Tibial artery (tissue), 4 donors: ENCODE measurements at regions not wholly inside any gene's neighbourhood (a gene's known extent, or its start where the extent isn't known, plus 50 kb on each side); places are given as distances from the start of the nearest gene placed in this dataset.

Experiments used
- DNase-seq, 2 donors: peaks; one replicate each; pipeline ENCODE4 v3.0.0-alpha.2; 2019
- H3K27ac ChIP-seq, 2 donors: fragments of 200-600 bp; sonication (generic) in 1 of 2; 1 replicate in 1 of 2; 2 replicates in 1 of 2; pipeline ENCODE4 v1.5.1; 2018 to 2019; ENCODE audit warnings: mild to moderate bottlenecking in 1 of 2
- H3K27me3 ChIP-seq, 2 donors: fragments of 200-600 bp; sonication (generic) in 1 of 2; one replicate each; pipeline versions ENCODE4 v1.5.1 to v1.6.0; 2016 to 2019
- H3K36me3 ChIP-seq, 3 donors: fragments of 200-600 bp; sonication (generic) in 2 of 3; one replicate each; pipeline ENCODE4 v1.5.1; 2016 to 2019; ENCODE audit warnings: mild to moderate bottlenecking in 2 of 3
- H3K4me1 ChIP-seq, 4 donors: fragments of 200-600 bp; sonication (generic) in 2 of 4; 1 replicate in 3 of 4; 2 replicates in 1 of 4; pipeline ENCODE4 v1.5.1; 2016 to 2019
- H3K4me3 ChIP-seq, 2 donors: fragments of 200-600 bp; sonication (generic) in 1 of 2; 1 replicate in 1 of 2; 2 replicates in 1 of 2; pipeline ENCODE4 v1.5.1; 2018 to 2019; ENCODE audit warnings: mild to moderate bottlenecking in 2 of 2
- H3K9me3 ChIP-seq, 3 donors: fragments of 200-600 bp; sonication (generic) in 1 of 3; one replicate each; pipeline ENCODE4 v1.5.1; 2016 to 2019
- intact Hi-C: fragments of 100-400 bp; cut with DNase I; formaldehyde crosslinking; loops from one replicate; pipeline ENCODE4 v1.15.0; 2023; ENCODE audit warnings: low total_unique reads
- TF ChIP-seq, protein P1 (sequence below), 2 experiments: fragments of 200-600 bp in 1 of 2; fragments of 450-650 bp in 1 of 2; IDR thresholded peaks; one replicate each; pipeline ENCODE4 v1.5.1; 2017 to 2019; ENCODE audit warnings: antibody characterized with exemption in 2 of 2, mild to moderate bottlenecking in 1 of 2, moderate library complexity in 1 of 2

DNA sequence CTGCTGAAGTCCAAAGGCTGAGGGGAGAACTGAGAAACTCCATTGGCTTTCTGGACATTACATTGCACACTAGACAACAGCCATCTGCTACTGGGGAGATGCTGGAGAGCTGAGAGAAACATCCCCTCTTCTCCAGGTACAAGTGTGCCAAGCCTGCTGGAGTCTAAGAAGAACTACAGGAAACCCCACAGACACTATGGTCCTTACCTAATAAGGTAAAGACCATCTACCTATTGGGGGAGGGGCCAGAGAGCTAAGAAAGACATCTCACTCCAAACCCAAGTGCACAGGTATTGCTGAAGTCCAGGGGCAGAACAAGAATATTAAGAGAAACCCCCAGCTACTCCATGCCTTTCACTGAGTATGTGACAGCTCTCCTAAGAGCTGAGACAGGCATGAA lies 338.7 kb upstream of the NCKAP5 start:
- Histone ChIP-seq H3K27me3 (no peaks in the 10 kb centered on the region), H3K27ac (no peak overlapping the region), H3K9me3 (no peaks in the 10 kb centered on the region), H3K36me3 (no peaks in the 10 kb centered on the region), H3K4me3 (no peak overlapping the region), H3K4me1 (no peaks in the 10 kb centered on the region)
- TF ChIP-seq, protein P1, sequence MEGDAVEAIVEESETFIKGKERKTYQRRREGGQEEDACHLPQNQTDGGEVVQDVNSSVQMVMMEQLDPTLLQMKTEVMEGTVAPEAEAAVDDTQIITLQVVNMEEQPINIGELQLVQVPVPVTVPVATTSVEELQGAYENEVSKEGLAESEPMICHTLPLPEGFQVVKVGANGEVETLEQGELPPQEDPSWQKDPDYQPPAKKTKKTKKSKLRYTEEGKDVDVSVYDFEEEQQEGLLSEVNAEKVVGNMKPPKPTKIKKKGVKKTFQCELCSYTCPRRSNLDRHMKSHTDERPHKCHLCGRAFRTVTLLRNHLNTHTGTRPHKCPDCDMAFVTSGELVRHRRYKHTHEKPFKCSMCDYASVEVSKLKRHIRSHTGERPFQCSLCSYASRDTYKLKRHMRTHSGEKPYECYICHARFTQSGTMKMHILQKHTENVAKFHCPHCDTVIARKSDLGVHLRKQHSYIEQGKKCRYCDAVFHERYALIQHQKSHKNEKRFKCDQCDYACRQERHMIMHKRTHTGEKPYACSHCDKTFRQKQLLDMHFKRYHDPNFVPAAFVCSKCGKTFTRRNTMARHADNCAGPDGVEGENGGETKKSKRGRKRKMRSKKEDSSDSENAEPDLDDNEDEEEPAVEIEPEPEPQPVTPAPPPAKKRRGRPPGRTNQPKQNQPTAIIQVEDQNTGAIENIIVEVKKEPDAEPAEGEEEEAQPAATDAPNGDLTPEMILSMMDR (IDR thresholded peaks at IDR 0.05), result no peak
- DNase-seq, result no peak
- intact Hi-C loops, result no loop called here

DNA sequence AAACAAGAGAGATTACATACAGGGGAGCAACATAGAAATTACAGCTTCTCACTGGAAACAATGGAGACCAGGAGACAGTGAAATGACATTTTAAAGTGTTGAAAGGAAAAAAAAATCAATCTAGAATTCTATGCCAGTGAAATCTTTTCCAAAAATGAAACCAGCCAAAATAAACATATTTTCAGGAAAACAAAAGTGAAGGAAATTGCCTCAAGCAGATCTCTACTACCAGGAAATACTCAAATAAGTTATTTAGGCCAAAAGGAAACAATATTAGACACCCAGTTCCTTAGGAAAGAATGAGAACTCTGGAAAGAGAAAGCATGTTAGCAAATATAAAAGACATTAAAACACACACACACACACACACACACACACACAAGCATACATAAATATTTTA lies 339.9 kb upstream of the NCKAP5 start:
- DNase-seq, result no peak
- intact Hi-C loops, result no loop called here
- H3K9me3 ChIP-seq, result no peaks in the 10 kb centered on the region
- H3K4me1 ChIP-seq, result no peaks in the 10 kb centered on the region
- TF ChIP-seq, protein P1 (IDR thresholded peaks at IDR 0.05), result no peak
- no peak overlapping the region for H3K4me3 ChIP-seq
- H3K36me3 ChIP-seq, result no peaks in the 10 kb centered on the region
- no peak overlapping the region for H3K27ac ChIP-seq
- H3K27me3 ChIP-seq, result no peaks in the 10 kb centered on the region

DNA sequence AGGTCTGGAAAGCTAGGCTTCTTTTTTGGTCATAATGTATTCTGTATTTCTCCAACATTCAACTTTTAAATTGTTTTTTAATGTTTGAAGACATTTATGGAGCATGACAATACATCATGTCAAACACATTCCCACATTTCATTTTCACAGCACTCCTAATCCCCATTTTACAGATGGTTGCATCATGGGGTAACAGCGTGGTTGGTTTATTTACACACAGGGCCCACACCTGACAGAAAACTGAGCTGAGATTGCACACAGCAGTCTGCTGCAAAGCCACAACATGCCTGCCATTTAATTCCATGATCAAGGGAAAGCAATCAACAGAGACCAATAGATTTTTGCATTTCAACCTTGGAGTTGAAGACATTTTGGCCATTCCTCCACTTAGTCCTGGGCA lies 335.7 kb upstream of the MGAT5 start:
- Histone ChIP-seq H3K27me3 (no peaks in the 10 kb centered on the region), H3K27ac (no peak overlapping the region), H3K9me3 (no peaks in the 10 kb centered on the region), H3K4me3 (no peak overlapping the region), H3K4me1 (no peaks in the 10 kb centered on the region), H3K36me3 (no peaks in the 10 kb centered on the region)
- TF ChIP-seq, protein P1 (IDR thresholded peaks at IDR 0.05), result no peak
- intact Hi-C loops, result no loop called here
- DNase-seq, result no peak

DNA sequence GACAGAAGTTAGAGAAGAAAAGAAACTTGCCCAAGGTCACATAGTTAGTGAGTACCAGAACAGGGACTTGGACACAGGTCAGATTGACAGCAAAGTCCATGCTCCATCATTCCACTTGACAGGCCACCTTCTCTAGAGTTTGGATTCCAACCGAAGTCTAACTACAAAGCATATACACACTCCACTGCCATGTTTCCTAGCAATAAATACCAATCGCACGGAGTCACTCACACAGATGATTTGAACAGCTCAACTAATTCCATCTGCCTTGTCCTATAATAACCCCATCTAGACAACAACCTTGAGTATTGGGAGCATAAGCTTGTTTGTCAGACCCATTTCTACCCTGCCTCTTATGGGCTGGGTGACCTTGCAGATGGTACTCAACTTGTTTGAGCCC lies 334.6 kb upstream of the MGAT5 start:
- Histone ChIP-seq H3K27ac (no peak overlapping the region), H3K36me3 (no peaks in the 10 kb centered on the region), H3K9me3 (no peaks in the 10 kb centered on the region), H3K4me3 (no peak overlapping the region), H3K4me1 (no peaks in the 10 kb centered on the region), H3K27me3 (no peaks in the 10 kb centered on the region)
- TF ChIP-seq, protein P1 (IDR thresholded peaks at IDR 0.05), result no peak
- DNase-seq, result no peak
- intact Hi-C loops, result no loop called here

DNA sequence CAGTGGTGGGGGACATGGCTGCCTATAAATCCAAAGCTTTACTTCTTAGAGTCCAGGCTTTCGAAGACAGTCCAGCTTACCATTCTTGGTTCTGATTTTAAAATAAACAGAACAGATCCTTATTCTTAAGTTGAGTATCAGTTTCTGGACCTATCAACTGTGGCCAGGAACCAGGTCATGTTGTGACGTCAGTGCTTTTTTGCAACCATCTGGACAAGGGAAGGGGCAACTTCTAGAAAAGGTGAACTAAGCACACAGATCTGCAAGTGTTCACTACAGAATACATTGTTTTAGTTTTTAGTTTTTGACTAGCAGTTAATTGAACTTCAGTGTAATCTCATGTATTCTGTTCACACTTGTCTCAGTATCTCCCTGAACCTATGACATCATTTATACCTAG lies 326.0 kb upstream of the MGAT5 start:
- H3K4me3 ChIP-seq, result no peak overlapping the region
- H3K36me3 ChIP-seq, result no peaks in the 10 kb centered on the region
- H3K4me1 ChIP-seq, result no peaks in the 10 kb centered on the region
- no peaks in the 10 kb centered on the region for H3K9me3 ChIP-seq
- TF ChIP-seq, protein P1 (IDR thresholded peaks at IDR 0.05), result no peak
- H3K27me3 ChIP-seq, result no peaks in the 10 kb centered on the region
- DNase-seq, result no peak
- H3K27ac ChIP-seq, result no peak overlapping the region
- intact Hi-C loops, result no loop called here

DNA sequence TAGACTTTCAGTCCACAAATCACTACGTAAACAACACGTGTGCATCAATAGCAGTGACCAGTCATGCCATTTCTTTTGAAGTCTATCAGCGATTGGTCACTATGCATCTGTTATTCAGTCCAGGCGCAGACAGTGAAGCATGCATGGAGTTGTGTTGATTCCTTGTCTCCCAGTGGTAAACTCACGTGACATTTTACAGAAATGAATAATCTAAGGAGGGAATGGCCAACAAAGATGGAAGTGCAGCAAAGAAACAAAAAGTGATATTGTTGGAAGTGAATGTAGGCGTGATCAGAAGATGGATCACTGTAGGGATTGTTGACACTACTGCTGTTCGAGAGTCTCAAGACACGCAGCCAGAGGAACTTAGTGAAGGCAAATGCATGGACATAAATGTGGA lies 317.8 kb upstream of the MGAT5 start:
- Histone ChIP-seq H3K9me3 (no peaks in the 10 kb centered on the region), H3K27ac (no peak overlapping the region), H3K27me3 (no peaks in the 10 kb centered on the region), H3K4me3 (no peak overlapping the region), H3K4me1 (no peaks in the 10 kb centered on the region), H3K36me3 (no peaks in the 10 kb centered on the region)
- TF ChIP-seq, protein P1 (IDR thresholded peaks at IDR 0.05), result no peak
- intact Hi-C loops, result no loop called here
- no peak for DNase-seq
